SK-N-MC (cell line): ENCODE measurements at regions not wholly inside any gene's neighbourhood (a gene's known extent, or its start where the extent isn't known, plus 50 kb on each side); places are given as distances from the start of the nearest gene placed in this dataset.
"Not testable (repeated sequence)": the region's sequence is repeated elsewhere in the genome, so short reads cannot be mapped to it uniquely, and the experiment has no call there.

ENCODE experiments used
- DNase-seq: peaks from one replicate; pipeline ENCODE4 v3.0.0-alpha.2; 2011; ENCODE audit warnings: low read depth, low spot score
- H3K27ac ChIP-seq: fragments of 200-600 bp; sonication (generic); 2 replicates; pipeline ENCODE4 v1.5.1; 2016; ENCODE audit warnings: mixed run types
- H3K36me3 ChIP-seq: fragments of 200-600 bp; sonication (generic); 2 replicates; pipeline ENCODE4 v1.6.1; 2017; ENCODE audit warnings: antibody characterized with exemption, low read length, mixed read lengths; ENCODE audit not compliant: insufficient read depth
- H3K4me3 ChIP-seq: fragments of 200-600 bp; sonication (generic); 2 replicates; pipeline ENCODE4 v1.5.1; 2016
- H3K9ac ChIP-seq: fragments of 200-600 bp; sonication (generic); 2 replicates; pipeline ENCODE4 v1.8.0; 2017; ENCODE audit warnings: mixed run types, mixed read lengths; ENCODE audit not compliant: insufficient read length
- H3K9me3 ChIP-seq: fragments of 200-600 bp; sonication (generic); 2 replicates; pipeline ENCODE4 v1.6.1; 2017; ENCODE audit warnings: low read depth, mild to moderate bottlenecking, antibody characterized with exemption, low read length, moderate library complexity, mixed read lengths
- EZH2 ChIP-seq: fragments of 200-600 bp; sonication (generic); IDR thresholded peaks from one replicate; pipeline ENCODE4 v1.6.1; 2017; ENCODE audit warnings: antibody characterized with exemption
- FOXP2 ChIP-seq: optimal IDR thresholded peaks from 2 replicates; pipeline ENCODE3; 2011; ENCODE audit warnings: mild to moderate bottlenecking, moderate library complexity; ENCODE audit not compliant: insufficient read depth; ENCODE audit errors: extremely low read length, control extremely low read depth
- POLR2AphosphoS5 ChIP-seq: IDR thresholded peaks from 2 replicates; pipeline ENCODE4 v1.6.1; 2012; ENCODE audit warnings: mild to moderate bottlenecking, low read depth, low read length, borderline replicate concordance

- no peak overlapping the region for H3K27ac ChIP-seq
- no peak for DNase-seq
- H3K9ac ChIP-seq: no peak overlapping the region
- H3K9me3 ChIP-seq: no peaks in the 10 kb centered on the region
- H3K36me3 ChIP-seq: no peaks in the 10 kb centered on the region
- no peak for TF ChIP-seq EZH2
- H3K4me3 ChIP-seq: no peak overlapping the region
Measured at GRCh38 chr1:99502400-99502799, 143.5 kb upstream of the PALMD start.

GRCh38 chr1:99503276-99503747 lies 142.6 kb upstream of the PALMD start:
- no peak for DNase-seq
- no peak for TF ChIP-seq EZH2
- TF ChIP-seq FOXP2: no peak
- no peak for TF ChIP-seq POLR2AphosphoS5
- no peak overlapping the region for H3K4me3 ChIP-seq
- H3K9ac ChIP-seq: no peak overlapping the region
- no peaks in the 10 kb centered on the region for H3K36me3 ChIP-seq
- H3K27ac ChIP-seq: no peak overlapping the region
- no peaks in the 10 kb centered on the region for H3K9me3 ChIP-seq

- Histone ChIP-seq H3K27ac (no peak overlapping the region), H3K9ac (no peak overlapping the region), H3K9me3 (no peaks in the 10 kb centered on the region), H3K4me3 (no peak overlapping the region), H3K36me3 (no peaks in the 10 kb centered on the region)
- no peak for DNase-seq
- no peak for TF ChIP-seq EZH2
- no peak for TF ChIP-seq POLR2AphosphoS5
- no peak for TF ChIP-seq FOXP2
Measured at GRCh38 chr1:99504287-99504686, 141.6 kb upstream of the PALMD start.

GRCh38 chr1:99506631-99507030 lies 139.3 kb upstream of the PALMD start:
- TF ChIP-seq EZH2: no peak
- TF ChIP-seq FOXP2: no peak
- TF ChIP-seq POLR2AphosphoS5: no peak
- Histone ChIP-seq H3K4me3 (no peak overlapping the region), H3K36me3 (no peaks in the 10 kb centered on the region), H3K9me3 (no peaks in the 10 kb centered on the region), H3K9ac (no peak overlapping the region), H3K27ac (no peak overlapping the region)
- no peak for DNase-seq

GRCh38 chr1:99507446-99507845 lies 138.5 kb upstream of the PALMD start:
- H3K27ac ChIP-seq, H3K9me3 ChIP-seq, H3K9ac ChIP-seq, DNase-seq, H3K36me3 ChIP-seq, H3K4me3 ChIP-seq: not testable (repeated sequence)

- no peak for DNase-seq
- no peaks in the 10 kb centered on the region for H3K36me3 ChIP-seq
- H3K9ac ChIP-seq: no peak overlapping the region
- H3K4me3 ChIP-seq: no peak overlapping the region
- H3K9me3 ChIP-seq: no peaks in the 10 kb centered on the region
- TF ChIP-seq FOXP2: no peak
- no peak for TF ChIP-seq POLR2AphosphoS5
- TF ChIP-seq EZH2: no peak
- H3K27ac ChIP-seq: no peak overlapping the region
Measured at GRCh38 chr1:99507906-99508732, 137.8 kb upstream of the PALMD start.

GRCh38 chr1:99508733-99509445 lies 137.0 kb upstream of the PALMD start:
- not testable (repeated sequence) for H3K36me3 ChIP-seq, H3K9ac ChIP-seq, H3K4me3 ChIP-seq, DNase-seq, H3K9me3 ChIP-seq, H3K27ac ChIP-seq

GRCh38 chr1:99514823-99515552 lies 130.9 kb upstream of the PALMD start:
- not testable (repeated sequence) for H3K9ac ChIP-seq, H3K36me3 ChIP-seq, H3K27ac ChIP-seq, H3K9me3 ChIP-seq, DNase-seq, H3K4me3 ChIP-seq

- DNase-seq: no peak
- H3K9me3 ChIP-seq: no peaks in the 10 kb centered on the region
- H3K36me3 ChIP-seq: no peaks in the 10 kb centered on the region
- no peak for TF ChIP-seq POLR2AphosphoS5
- TF ChIP-seq EZH2: no peak
- no peak for TF ChIP-seq FOXP2
- no peak overlapping the region for H3K27ac ChIP-seq
- H3K9ac ChIP-seq: no peak overlapping the region
- H3K4me3 ChIP-seq: no peak overlapping the region
Measured at GRCh38 chr1:99516141-99516540, 129.8 kb upstream of the PALMD start.
